Ascending aorta (tissue), 2 donors: ENCODE measurements at regions not wholly inside any gene's neighbourhood (a gene's known extent, or its start where the extent isn't known, plus 50 kb on each side); places are given as distances from the start of the nearest gene placed in this dataset.

ENCODE experiments used
- DNase-seq, 2 donors: peaks; one replicate each; pipeline ENCODE4 v3.0.0-alpha.2; 2019; ENCODE audit warnings: low spot score in 2 of 2
- H3K27ac ChIP-seq, 2 donors: fragments of 200-600 bp; sonication (generic); one replicate each; pipeline ENCODE4 v1.5.1; 2016 to 2017; ENCODE audit warnings: mild to moderate bottlenecking in 1 of 2
- H3K27me3 ChIP-seq: fragments of 200-600 bp; sonication (generic); one replicate; pipeline ENCODE4 v1.5.1; 2017
- H3K36me3 ChIP-seq, 2 donors: fragments of 200-600 bp; sonication (generic); one replicate each; pipeline ENCODE4 v1.5.1; 2016
- H3K4me1 ChIP-seq, 2 donors: fragments of 200-600 bp; sonication (generic); one replicate each; pipeline ENCODE4 v1.5.1; 2016 to 2017; ENCODE audit warnings: mild to moderate bottlenecking in 1 of 2
- H3K4me3 ChIP-seq, 2 donors: fragments of 200-600 bp; sonication (generic); one replicate each; pipeline ENCODE4 v1.5.1; 2016 to 2017; ENCODE audit warnings: mild to moderate bottlenecking in 1 of 2
- H3K9me3 ChIP-seq, 2 donors: fragments of 200-600 bp; sonication (generic); one replicate each; pipeline ENCODE4 v1.5.1; 2016
- intact Hi-C: fragments of 100-400 bp; cut with DNase I; formaldehyde crosslinking; loops from one replicate; pipeline ENCODE4 v1.15.1; 2023
- TF ChIP-seq, protein P1 (sequence below), 3 experiments: fragments of 200-600 bp in 2 of 3; fragments of 450-650 bp in 1 of 3; sonication (generic) in 2 of 3; IDR thresholded peaks; one replicate each; pipeline ENCODE4 v1.5.1; 2016 to 2019; ENCODE audit warnings: antibody characterized with exemption in 3 of 3, mild to moderate bottlenecking in 1 of 3, moderate library complexity in 1 of 3

- Histone ChIP-seq H3K4me1 (no peaks in the 10 kb centered on the region), H3K4me3 (no peak overlapping the region), H3K36me3 (no peaks in the 10 kb centered on the region), H3K27ac (no peak overlapping the region), H3K27me3 (no peaks in the 10 kb centered on the region), H3K9me3 (no peaks in the 10 kb centered on the region)
- intact Hi-C loops: no loop called here
- DNase-seq: no peak
- TF ChIP-seq, protein P1, sequence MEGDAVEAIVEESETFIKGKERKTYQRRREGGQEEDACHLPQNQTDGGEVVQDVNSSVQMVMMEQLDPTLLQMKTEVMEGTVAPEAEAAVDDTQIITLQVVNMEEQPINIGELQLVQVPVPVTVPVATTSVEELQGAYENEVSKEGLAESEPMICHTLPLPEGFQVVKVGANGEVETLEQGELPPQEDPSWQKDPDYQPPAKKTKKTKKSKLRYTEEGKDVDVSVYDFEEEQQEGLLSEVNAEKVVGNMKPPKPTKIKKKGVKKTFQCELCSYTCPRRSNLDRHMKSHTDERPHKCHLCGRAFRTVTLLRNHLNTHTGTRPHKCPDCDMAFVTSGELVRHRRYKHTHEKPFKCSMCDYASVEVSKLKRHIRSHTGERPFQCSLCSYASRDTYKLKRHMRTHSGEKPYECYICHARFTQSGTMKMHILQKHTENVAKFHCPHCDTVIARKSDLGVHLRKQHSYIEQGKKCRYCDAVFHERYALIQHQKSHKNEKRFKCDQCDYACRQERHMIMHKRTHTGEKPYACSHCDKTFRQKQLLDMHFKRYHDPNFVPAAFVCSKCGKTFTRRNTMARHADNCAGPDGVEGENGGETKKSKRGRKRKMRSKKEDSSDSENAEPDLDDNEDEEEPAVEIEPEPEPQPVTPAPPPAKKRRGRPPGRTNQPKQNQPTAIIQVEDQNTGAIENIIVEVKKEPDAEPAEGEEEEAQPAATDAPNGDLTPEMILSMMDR (IDR thresholded peaks at IDR 0.05): no peak
Observed at GRCh38 chr12:85504164-85504563, 224.1 kb downstream of the ALX1 start.

DNA sequence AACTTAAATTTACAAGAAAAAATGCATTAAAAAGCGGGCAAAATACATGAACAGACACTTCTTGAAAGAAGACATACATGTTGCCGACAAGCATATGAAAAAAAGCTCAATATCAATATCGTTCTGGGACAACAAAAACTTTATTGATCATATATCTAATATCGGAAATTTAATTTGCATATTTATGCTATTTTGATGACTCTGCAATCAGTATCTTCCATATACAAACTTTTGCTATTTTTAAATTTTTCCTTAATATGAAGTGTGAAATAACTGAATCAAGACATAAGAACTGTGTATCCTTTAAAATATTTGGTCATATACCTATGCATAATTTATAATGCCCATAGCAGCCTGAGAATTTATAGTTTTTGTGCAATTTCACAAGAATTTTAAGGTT lies 224.6 kb downstream of the ALX1 start:
- H3K4me3 ChIP-seq: no peak overlapping the region
- no peaks in the 10 kb centered on the region for H3K4me1 ChIP-seq
- H3K36me3 ChIP-seq: no peaks in the 10 kb centered on the region
- H3K9me3 ChIP-seq: no peaks in the 10 kb centered on the region
- TF ChIP-seq, protein P1 (IDR thresholded peaks at IDR 0.05): no peak
- H3K27ac ChIP-seq: no peak overlapping the region
- intact Hi-C loops: no loop called here
- no peaks in the 10 kb centered on the region for H3K27me3 ChIP-seq
- no peak for DNase-seq

GRCh38 chr12:85507456-85507855 lies 227.4 kb downstream of the ALX1 start:
- intact Hi-C loops: no loop called here
- no peaks in the 10 kb centered on the region for H3K9me3 ChIP-seq
- TF ChIP-seq, protein P1 (IDR thresholded peaks at IDR 0.05): no peak
- no peak overlapping the region for H3K27ac ChIP-seq
- no peaks in the 10 kb centered on the region for H3K27me3 ChIP-seq
- no peaks in the 10 kb centered on the region for H3K4me1 ChIP-seq
- no peak for DNase-seq
- no peak overlapping the region for H3K4me3 ChIP-seq
- H3K36me3 ChIP-seq: no peaks in the 10 kb centered on the region

DNA sequence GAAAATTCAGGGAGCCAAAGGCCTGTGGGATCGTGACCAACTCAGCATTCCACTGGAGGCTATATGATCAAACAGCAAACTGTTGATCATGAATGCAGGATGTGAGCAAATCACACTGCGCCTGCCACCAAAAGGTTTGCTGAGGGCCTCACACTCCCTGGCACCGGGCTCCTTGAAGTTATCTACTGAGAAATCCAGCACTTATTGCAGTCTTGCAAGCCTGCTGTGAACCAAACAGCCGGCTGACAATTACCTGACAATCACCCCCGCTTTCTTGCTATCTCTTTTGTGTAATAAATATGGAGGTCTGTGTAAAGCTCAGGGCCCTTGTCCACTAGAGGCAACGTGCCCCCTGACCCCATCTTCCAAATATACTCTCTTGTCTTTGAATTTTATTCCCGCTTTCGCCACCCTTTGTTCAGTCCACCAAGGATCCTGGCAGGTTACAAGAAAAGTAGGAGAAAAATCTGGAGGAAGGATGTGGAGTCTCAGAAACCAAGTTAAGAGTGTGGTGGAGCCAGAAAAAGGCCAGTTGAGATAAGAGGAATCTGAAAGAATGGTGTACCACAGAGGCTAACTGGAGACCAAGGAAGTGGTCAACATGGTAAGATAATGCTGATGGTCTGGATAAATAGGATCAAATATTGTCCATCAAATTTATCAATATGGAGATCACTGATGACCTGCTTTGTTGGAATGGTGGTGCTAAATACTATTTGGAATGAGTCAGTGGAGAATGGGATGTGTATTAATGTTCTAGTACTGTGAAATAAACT lies 229.2 kb downstream of the ALX1 start:
- H3K4me3 ChIP-seq: no peak overlapping the region
- no peaks in the 10 kb centered on the region for H3K27me3 ChIP-seq
- intact Hi-C loops: no loop called here
- H3K36me3 ChIP-seq: no peaks in the 10 kb centered on the region
- no peaks in the 10 kb centered on the region for H3K4me1 ChIP-seq
- no peaks in the 10 kb centered on the region for H3K9me3 ChIP-seq
- no peak overlapping the region for H3K27ac ChIP-seq
- TF ChIP-seq, protein P1 (IDR thresholded peaks at IDR 0.05): no peak
- DNase-seq: no peak

- intact Hi-C loops: no loop called here
- TF ChIP-seq, protein P1 (IDR thresholded peaks at IDR 0.05): no peak
- Histone ChIP-seq H3K36me3 (no peaks in the 10 kb centered on the region), H3K4me3 (no peak overlapping the region), H3K27ac (no peak overlapping the region), H3K4me1 (no peaks in the 10 kb centered on the region), H3K9me3 (no peaks in the 10 kb centered on the region), H3K27me3 (no peaks in the 10 kb centered on the region)
- DNase-seq: no peak
Observed at GRCh38 chr12:85509857-85510256, 229.8 kb downstream of the ALX1 start.
